ENCODE measurements at regions not wholly inside any gene's neighbourhood (a gene's known extent, or its start where the extent isn't known, plus 50 kb on each side); places are given as distances from the start of the nearest gene placed in this dataset.

DNA sequence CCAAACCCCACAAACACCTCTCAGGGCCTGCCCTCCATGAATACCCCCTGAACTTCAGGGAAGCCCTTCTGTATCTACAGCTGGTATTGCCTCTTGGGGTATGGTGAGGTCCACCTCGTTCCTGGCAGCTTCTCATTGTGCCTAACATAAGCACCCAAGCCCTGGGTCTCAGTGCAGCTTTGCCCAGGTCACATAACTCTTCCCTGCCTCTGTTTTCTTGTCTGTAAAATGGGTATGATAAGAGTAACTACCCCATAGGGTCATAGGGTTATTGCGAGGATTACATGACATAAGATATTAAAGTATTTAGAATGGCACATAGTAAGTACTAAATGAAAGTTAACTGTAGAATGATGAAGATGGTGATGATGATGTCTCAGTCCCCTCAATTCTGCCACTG lies 190.0 kb upstream of the PWP1 start:
- Histone ChIP-seq H3K27ac (no peak overlapping the region), H3K27me3 (no peaks in the 10 kb centered on the region), H3K36me3 (replicated peaks in 1 of 2; ENCODE audit: insufficient read depth in 1 of 2, low read depth in 2 of 2) (no peaks in the 10 kb centered on the region), H3K9me3 (no peaks in the 10 kb centered on the region), H3K4me1 (no peaks in the 10 kb centered on the region), H3K4me3 (no peak overlapping the region)
- ATAC-seq (no peak), DNase-seq (no peak)
- intact Hi-C loops (cut with DNase I): no loop called here
- TF ChIP-seq, protein P1, sequence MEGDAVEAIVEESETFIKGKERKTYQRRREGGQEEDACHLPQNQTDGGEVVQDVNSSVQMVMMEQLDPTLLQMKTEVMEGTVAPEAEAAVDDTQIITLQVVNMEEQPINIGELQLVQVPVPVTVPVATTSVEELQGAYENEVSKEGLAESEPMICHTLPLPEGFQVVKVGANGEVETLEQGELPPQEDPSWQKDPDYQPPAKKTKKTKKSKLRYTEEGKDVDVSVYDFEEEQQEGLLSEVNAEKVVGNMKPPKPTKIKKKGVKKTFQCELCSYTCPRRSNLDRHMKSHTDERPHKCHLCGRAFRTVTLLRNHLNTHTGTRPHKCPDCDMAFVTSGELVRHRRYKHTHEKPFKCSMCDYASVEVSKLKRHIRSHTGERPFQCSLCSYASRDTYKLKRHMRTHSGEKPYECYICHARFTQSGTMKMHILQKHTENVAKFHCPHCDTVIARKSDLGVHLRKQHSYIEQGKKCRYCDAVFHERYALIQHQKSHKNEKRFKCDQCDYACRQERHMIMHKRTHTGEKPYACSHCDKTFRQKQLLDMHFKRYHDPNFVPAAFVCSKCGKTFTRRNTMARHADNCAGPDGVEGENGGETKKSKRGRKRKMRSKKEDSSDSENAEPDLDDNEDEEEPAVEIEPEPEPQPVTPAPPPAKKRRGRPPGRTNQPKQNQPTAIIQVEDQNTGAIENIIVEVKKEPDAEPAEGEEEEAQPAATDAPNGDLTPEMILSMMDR (IDR thresholded peaks at IDR 0.05): no peak
- TF ChIP-seq POLR2A (IDR thresholded peaks at IDR 0.05): no peak
- WGBS, 2 donors: 80 to 83% methylated on average over 2 of the region's 2 CpGs

DNA sequence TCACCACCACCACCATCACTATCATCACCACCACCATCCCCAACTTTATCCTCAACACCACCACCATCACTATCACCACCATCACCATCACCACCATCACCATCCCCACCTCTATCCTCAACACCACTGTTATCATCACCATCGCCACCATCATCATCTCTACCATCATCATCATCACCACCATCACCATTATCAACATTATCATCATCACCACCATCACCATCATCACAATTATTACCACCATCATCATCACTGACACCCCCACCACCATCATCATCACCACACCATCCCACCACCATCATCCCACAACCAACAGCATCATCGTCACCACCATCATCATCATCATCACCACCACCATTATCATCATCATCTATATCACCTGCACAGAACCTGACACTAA lies 188.4 kb upstream of the PWP1 start:
- Histone ChIP-seq H3K36me3 (replicated peaks in 1 of 2; ENCODE audit: insufficient read depth in 1 of 2, low read depth in 2 of 2) (no peaks in the 10 kb centered on the region), H3K27ac (no peak overlapping the region), H3K9me3 (no peaks in the 10 kb centered on the region), H3K4me1 (no peaks in the 10 kb centered on the region), H3K27me3 (no peaks in the 10 kb centered on the region), H3K4me3 (no peak overlapping the region)
- TF ChIP-seq POLR2A (IDR thresholded peaks at IDR 0.05): no peak
- TF ChIP-seq, protein P1 (IDR thresholded peaks at IDR 0.05): no peak
- WGBS, 2 donors: 84 to 90% methylated on average over 2 of the region's 2 CpGs
- DNase-seq (no peak), ATAC-seq (no peak)
- intact Hi-C loops (cut with DNase I): no loop called here

DNA sequence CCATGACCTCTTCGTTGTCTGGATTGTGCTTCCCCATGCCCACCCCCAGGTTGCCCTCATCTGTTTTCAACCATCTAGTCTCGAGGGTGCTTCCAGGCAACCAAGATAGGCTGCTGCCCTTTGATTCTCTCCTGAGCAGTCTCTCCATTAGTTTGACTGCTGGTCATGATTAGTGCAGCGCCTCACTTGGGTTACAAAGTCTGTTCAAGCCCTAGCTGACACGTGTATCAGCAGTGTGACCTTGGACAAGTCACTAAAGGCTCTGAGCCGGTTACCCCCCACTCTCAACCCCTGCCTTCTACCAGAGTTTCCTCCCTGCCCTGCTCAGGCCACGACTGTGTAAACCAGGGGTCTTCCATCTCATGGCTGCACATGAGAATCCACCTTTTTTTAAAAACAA lies 185.3 kb upstream of the PWP1 start:
- H3K9me3 ChIP-seq: no peaks in the 10 kb centered on the region
- TF ChIP-seq POLR2A (IDR thresholded peaks at IDR 0.05): no peak
- TF ChIP-seq, protein P1 (IDR thresholded peaks at IDR 0.05): no peak
- H3K27me3 ChIP-seq: no peaks in the 10 kb centered on the region
- no peak for ATAC-seq
- no peaks in the 10 kb centered on the region for H3K4me1 ChIP-seq
- intact Hi-C loops (cut with DNase I): no loop called here
- H3K36me3 ChIP-seq (replicated peaks in 1 of 2; ENCODE audit: insufficient read depth in 1 of 2, low read depth in 2 of 2): no peaks in the 10 kb centered on the region
- no peak overlapping the region for H3K27ac ChIP-seq
- no peak overlapping the region for H3K4me3 ChIP-seq
- DNase-seq: no peak
- WGBS, 2 donors: 54 to 57% methylated on average over 6 of the region's 6 CpGs

DNA sequence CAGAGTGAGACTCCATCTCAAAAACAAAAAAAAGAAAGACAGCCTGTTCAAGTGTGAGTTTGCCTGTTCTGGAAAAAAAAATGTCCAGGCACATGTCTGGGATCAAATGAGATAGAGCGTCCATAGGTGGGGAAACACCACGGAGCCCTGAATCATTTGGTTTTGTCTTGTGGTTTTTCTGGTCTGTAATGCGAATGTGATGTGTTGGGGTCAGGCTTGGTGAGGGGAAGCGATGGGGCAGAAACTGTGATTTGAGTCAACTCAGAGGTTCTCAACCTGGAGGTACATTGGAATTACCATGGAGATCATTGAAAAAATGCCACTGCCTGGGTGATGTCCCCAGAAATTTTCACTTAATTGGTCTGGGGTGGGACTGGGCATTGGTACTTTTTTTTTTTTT lies 183.9 kb upstream of the PWP1 start:
- ATAC-seq: no peak
- no peak for DNase-seq
- H3K9me3 ChIP-seq: no peaks in the 10 kb centered on the region
- no peak overlapping the region for H3K27ac ChIP-seq
- no peak for TF ChIP-seq POLR2A (IDR thresholded peaks at IDR 0.05)
- TF ChIP-seq, protein P1 (IDR thresholded peaks at IDR 0.05): no peak
- no peaks in the 10 kb centered on the region for H3K27me3 ChIP-seq
- intact Hi-C loops (cut with DNase I): no loop called here
- 68 to 76% methylated on average over 4 of the region's 4 CpGs for WGBS, 2 donors
- H3K4me1 ChIP-seq: no peaks in the 10 kb centered on the region
- no peaks in the 10 kb centered on the region for H3K36me3 ChIP-seq (replicated peaks in 1 of 2; ENCODE audit: insufficient read depth in 1 of 2, low read depth in 2 of 2)
- H3K4me3 ChIP-seq: no peak overlapping the region

DNA sequence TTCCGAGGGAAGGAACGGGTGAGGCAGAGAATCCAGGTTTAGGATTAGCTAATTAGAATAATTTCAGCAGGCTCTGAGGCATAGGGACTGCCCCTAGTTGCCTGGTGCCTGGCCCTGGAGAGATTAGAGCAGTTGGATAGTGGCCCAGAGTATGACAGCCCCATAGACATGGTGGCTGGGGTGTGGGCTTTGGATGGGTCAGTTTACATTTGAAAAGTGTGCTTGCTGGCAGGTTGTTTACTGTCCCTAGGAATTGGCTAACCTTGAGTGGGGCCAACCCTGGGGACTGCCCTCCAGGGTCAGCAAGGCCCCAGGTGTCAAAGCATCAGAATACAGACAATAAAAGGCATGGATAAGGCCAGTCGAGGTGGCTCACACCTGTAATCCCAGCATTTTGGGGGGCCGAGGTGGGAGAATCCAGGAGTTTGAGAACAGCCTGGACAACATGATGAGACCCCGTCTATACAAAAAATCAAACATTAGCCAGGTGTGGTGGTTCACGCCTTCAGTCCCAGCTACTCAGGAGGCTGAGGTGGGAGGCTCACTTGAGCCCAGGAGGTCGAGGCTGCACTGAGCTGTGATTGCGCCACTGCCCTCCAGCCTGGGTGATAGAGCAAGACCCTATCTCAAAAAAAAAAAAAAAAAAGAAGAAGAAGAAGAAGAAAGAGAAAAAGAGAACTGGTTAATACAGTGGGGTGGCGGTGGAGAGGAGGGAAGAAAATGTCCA lies 182.3 kb upstream of the PWP1 start:
- Histone ChIP-seq H3K4me1 (no peaks in the 10 kb centered on the region), H3K27me3 (no peaks in the 10 kb centered on the region), H3K36me3 (replicated peaks in 1 of 2; ENCODE audit: insufficient read depth in 1 of 2, low read depth in 2 of 2) (no peaks in the 10 kb centered on the region), H3K4me3 (no peak overlapping the region), H3K9me3 (no peaks in the 10 kb centered on the region), H3K27ac (no peak overlapping the region)
- WGBS, 2 donors: 69 to 82% methylated on average over 6 to 8 of the region's 9 CpGs
- no peak for DNase-seq
- no peak for ATAC-seq
- intact Hi-C loops (cut with DNase I): no loop called here
- TF ChIP-seq POLR2A (IDR thresholded peaks at IDR 0.05): no peak

Measured in body of pancreas (tissue), 4 donors.